ENCODE measurements at regions not wholly inside any gene's neighbourhood (a gene's known extent, or its start where the extent isn't known, plus 50 kb on each side); places are given as distances from the start of the nearest gene placed in this dataset.

GRCh38 chr7:136336932-136337331 is 359.8 kb upstream of the MTPN start:
- Histone ChIP-seq H3K9me3 (ENCODE audit: low read length) (no peaks in the 10 kb centered on the region), H3K9ac (ENCODE audit: low read length) (no peak overlapping the region), H2AFZ (ENCODE audit: low read length) (no peak overlapping the region), H4K20me1 (ENCODE audit: insufficient read depth, low read length) (no peaks in the 10 kb centered on the region), H3K79me2 (ENCODE audit: insufficient read depth, low read length) (no peaks in the 10 kb centered on the region), H3F3A (ENCODE audit: insufficient read depth, low read length) (no peaks in the 10 kb centered on the region), H3K27me3 (ENCODE audit: insufficient read depth, low read length) (no peaks in the 10 kb centered on the region), H3K27ac (ENCODE audit: low read depth, low read length, poor library complexity, severe bottlenecking) (no peak overlapping the region), H3K4me1 (ENCODE audit: insufficient read depth, low read length, severe bottlenecking) (no peaks in the 10 kb centered on the region), H3K4me2 (ENCODE audit: low read length) (no peak overlapping the region), H3K9me2 (ENCODE audit: low read depth, low read length) (no peaks in the 10 kb centered on the region), H3K36me3 (ENCODE audit: insufficient read depth, low read length) (no peaks in the 10 kb centered on the region), H3K4me3 (ENCODE audit: low read depth, low read length, poor library complexity, severe bottlenecking) (no peak overlapping the region)
- TF ChIP-seq EZH2 (IDR thresholded peaks at IDR 0.05; ENCODE audit: borderline replicate concordance, low read length) = no peak
- TF ChIP-seq, protein P1, sequence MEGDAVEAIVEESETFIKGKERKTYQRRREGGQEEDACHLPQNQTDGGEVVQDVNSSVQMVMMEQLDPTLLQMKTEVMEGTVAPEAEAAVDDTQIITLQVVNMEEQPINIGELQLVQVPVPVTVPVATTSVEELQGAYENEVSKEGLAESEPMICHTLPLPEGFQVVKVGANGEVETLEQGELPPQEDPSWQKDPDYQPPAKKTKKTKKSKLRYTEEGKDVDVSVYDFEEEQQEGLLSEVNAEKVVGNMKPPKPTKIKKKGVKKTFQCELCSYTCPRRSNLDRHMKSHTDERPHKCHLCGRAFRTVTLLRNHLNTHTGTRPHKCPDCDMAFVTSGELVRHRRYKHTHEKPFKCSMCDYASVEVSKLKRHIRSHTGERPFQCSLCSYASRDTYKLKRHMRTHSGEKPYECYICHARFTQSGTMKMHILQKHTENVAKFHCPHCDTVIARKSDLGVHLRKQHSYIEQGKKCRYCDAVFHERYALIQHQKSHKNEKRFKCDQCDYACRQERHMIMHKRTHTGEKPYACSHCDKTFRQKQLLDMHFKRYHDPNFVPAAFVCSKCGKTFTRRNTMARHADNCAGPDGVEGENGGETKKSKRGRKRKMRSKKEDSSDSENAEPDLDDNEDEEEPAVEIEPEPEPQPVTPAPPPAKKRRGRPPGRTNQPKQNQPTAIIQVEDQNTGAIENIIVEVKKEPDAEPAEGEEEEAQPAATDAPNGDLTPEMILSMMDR (IDR thresholded peaks at IDR 0.05; ENCODE audit: low read length) = no peak

DNA sequence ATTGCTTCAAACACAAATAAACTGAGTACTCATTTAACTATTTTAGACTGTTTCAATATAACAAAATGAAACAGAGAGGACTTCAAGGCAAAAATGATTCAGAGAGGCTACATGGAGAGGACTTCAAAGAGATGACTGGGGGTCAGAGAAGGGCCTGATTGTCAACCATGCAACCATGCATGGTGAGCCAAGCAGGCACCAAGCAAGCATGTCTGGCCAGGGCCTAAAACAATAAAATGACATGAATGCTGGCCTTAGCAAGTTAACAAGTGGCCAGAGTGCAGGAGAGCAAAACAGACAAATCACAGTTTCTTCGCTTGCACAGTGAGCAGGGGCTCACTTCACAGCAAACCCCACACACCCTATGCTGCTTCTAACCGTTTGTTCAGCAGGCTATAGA is 356.5 kb upstream of the MTPN start:
- Histone ChIP-seq H3K79me2 (ENCODE audit: insufficient read depth, low read length) (no peaks in the 10 kb centered on the region), H4K20me1 (ENCODE audit: insufficient read depth, low read length) (no peaks in the 10 kb centered on the region), H3F3A (ENCODE audit: insufficient read depth, low read length) (no peaks in the 10 kb centered on the region), H3K4me1 (ENCODE audit: insufficient read depth, low read length, severe bottlenecking) (no peaks in the 10 kb centered on the region), H3K4me3 (ENCODE audit: low read depth, low read length, poor library complexity, severe bottlenecking) (no peak overlapping the region), H3K9ac (ENCODE audit: low read length) (no peak overlapping the region), H3K9me3 (ENCODE audit: low read length) (no peaks in the 10 kb centered on the region), H3K27me3 (ENCODE audit: insufficient read depth, low read length) (no peaks in the 10 kb centered on the region), H3K27ac (ENCODE audit: low read depth, low read length, poor library complexity, severe bottlenecking) (no peak overlapping the region), H3K36me3 (ENCODE audit: insufficient read depth, low read length) (no peaks in the 10 kb centered on the region), H2AFZ (ENCODE audit: low read length) (no peak overlapping the region), H3K4me2 (ENCODE audit: low read length) (no peak overlapping the region), H3K9me2 (ENCODE audit: low read depth, low read length) (no peaks in the 10 kb centered on the region)
- TF ChIP-seq, protein P1 (IDR thresholded peaks at IDR 0.05; ENCODE audit: low read length) = no peak
- no peak for TF ChIP-seq EZH2 (IDR thresholded peaks at IDR 0.05; ENCODE audit: borderline replicate concordance, low read length)

- TF ChIP-seq, protein P1 (IDR thresholded peaks at IDR 0.05; ENCODE audit: low read length) = no peak
- no peak for TF ChIP-seq EZH2 (IDR thresholded peaks at IDR 0.05; ENCODE audit: borderline replicate concordance, low read length)
- Histone ChIP-seq H3K27ac (ENCODE audit: low read depth, low read length, poor library complexity, severe bottlenecking) (no peak overlapping the region), H3K9ac (ENCODE audit: low read length) (no peak overlapping the region), H3K9me3 (ENCODE audit: low read length) (no peaks in the 10 kb centered on the region), H3K27me3 (ENCODE audit: insufficient read depth, low read length) (no peaks in the 10 kb centered on the region), H3K9me2 (ENCODE audit: low read depth, low read length) (no peaks in the 10 kb centered on the region), H2AFZ (ENCODE audit: low read length) (0 out of 2 replicates have a peak overlapping the region, but pooled peaks have one; percentile 1), H3F3A (ENCODE audit: insufficient read depth, low read length) (no peaks in the 10 kb centered on the region), H3K4me3 (ENCODE audit: low read depth, low read length, poor library complexity, severe bottlenecking) (no peak overlapping the region), H4K20me1 (ENCODE audit: insufficient read depth, low read length) (no peaks in the 10 kb centered on the region), H3K36me3 (ENCODE audit: insufficient read depth, low read length) (no peaks in the 10 kb centered on the region), H3K4me2 (ENCODE audit: low read length) (no peak overlapping the region), H3K4me1 (ENCODE audit: insufficient read depth, low read length, severe bottlenecking) (no peaks in the 10 kb centered on the region), H3K79me2 (ENCODE audit: insufficient read depth, low read length) (no peaks in the 10 kb centered on the region)
These were observed 349.0 kb upstream of the MTPN start for GRCh38 chr7:136326045-136326609.

Measured in OCI-LY1 (cell line).